ENCODE measurements at regions not wholly inside any gene's neighbourhood (a gene's known extent, or its start where the extent isn't known, plus 50 kb on each side); places are given as distances from the start of the nearest gene placed in this dataset.

- TF ChIP-seq CTCF (IDR thresholded peaks at IDR 0.05), result no peak
- H3K9me3 Mint-ChIP-seq, result no peaks in the 10 kb centered on the region
- peak overlapping the region; percentile 7; the same call in 1 of the 2 replicates for H3K4me3 Mint-ChIP-seq
- H3K27me3 Mint-ChIP-seq (ENCODE audit: insufficient read depth), result no peaks in the 10 kb centered on the region; the same call in 1 of the 2 replicates
- no peaks in the 10 kb centered on the region for H3K36me3 Mint-ChIP-seq (ENCODE audit: low read depth)
- DNase-seq, result no peak
- H3K27ac Mint-ChIP-seq, result no peak overlapping the region
- peaks cover 60% of the 10 kb centered on the region for H3K4me1 Mint-ChIP-seq (ENCODE audit: low read depth)
These were observed 115.3 kb upstream of the ITGA1 start for GRCh38 chr5:52672459-52672858.

GRCh38 chr5:52673495-52673894 is 114.2 kb upstream of the ITGA1 start:
- no peak for DNase-seq
- Mint-ChIP-seq H3K9me3 (no peaks in the 10 kb centered on the region), H3K4me3 (no peak overlapping the region; the same call in 1 of the 2 replicates), H3K27me3 (ENCODE audit: insufficient read depth) (no peaks in the 10 kb centered on the region; the same call in 1 of the 2 replicates), H3K4me1 (ENCODE audit: low read depth) (peaks cover 60% of the 10 kb centered on the region), H3K27ac (no peak overlapping the region), H3K36me3 (ENCODE audit: low read depth) (no peaks in the 10 kb centered on the region)
- no peak for TF ChIP-seq CTCF (IDR thresholded peaks at IDR 0.05)

- Mint-ChIP-seq H3K9me3 (no peaks in the 10 kb centered on the region), H3K4me3 (peak overlapping the region; percentile 81), H3K36me3 (ENCODE audit: low read depth) (no peaks in the 10 kb centered on the region), H3K27me3 (ENCODE audit: insufficient read depth) (no peaks in the 10 kb centered on the region; the same call in 1 of the 2 replicates), H3K27ac (peak overlapping the region; percentile 88), H3K4me1 (ENCODE audit: low read depth) (peaks cover 52% of the 10 kb centered on the region)
- DNase-seq, result peak; percentile 85
- no peak for TF ChIP-seq CTCF (IDR thresholded peaks at IDR 0.05)
These were observed 112.7 kb upstream of the ITGA1 start for GRCh38 chr5:52674815-52675545.

- no peak overlapping the region for H3K4me3 Mint-ChIP-seq
- H3K27ac Mint-ChIP-seq, result no peak overlapping the region
These were observed 105.2 kb upstream of the ITGA1 start for GRCh38 chr5:52682492-52682891.

GRCh38 chr5:52684051-52684450 is 103.7 kb upstream of the ITGA1 start:
- Mint-ChIP-seq H3K4me1 (ENCODE audit: low read depth) (peaks cover 21% of the 10 kb centered on the region), H3K27me3 (ENCODE audit: insufficient read depth) (no peaks in the 10 kb centered on the region; the same call in none of the 2 replicates)
- DNase-seq, result no peak

More at GRCh38 chr5:52682492-52682891, 105.2 kb upstream of the ITGA1 start:
- DNase-seq, result no peak
- no peak for TF ChIP-seq CTCF (IDR thresholded peaks at IDR 0.05)
- Mint-ChIP-seq H3K4me1 (ENCODE audit: low read depth) (peaks cover 21% of the 10 kb centered on the region), H3K27me3 (ENCODE audit: insufficient read depth) (no peaks in the 10 kb centered on the region; the same call in none of the 2 replicates), H3K36me3 (ENCODE audit: low read depth) (no peaks in the 10 kb centered on the region), H3K9me3 (no peaks in the 10 kb centered on the region)

More at GRCh38 chr5:52684051-52684450, 103.7 kb upstream of the ITGA1 start:
- Mint-ChIP-seq H3K27ac (no peak overlapping the region), H3K4me3 (no peak overlapping the region; the same call in 1 of the 2 replicates), H3K36me3 (ENCODE audit: low read depth) (no peaks in the 10 kb centered on the region), H3K9me3 (no peaks in the 10 kb centered on the region)
- TF ChIP-seq CTCF (IDR thresholded peaks at IDR 0.05), result no peak
